AG09319 (cell line): ENCODE measurements at regions not wholly inside any gene's neighbourhood (a gene's known extent, or its start where the extent isn't known, plus 50 kb on each side); places are given as distances from the start of the nearest gene placed in this dataset.
"Not testable (repeated sequence)": the region's sequence is repeated elsewhere in the genome, so short reads cannot be mapped to it uniquely, and the experiment has no call there.

Experiments
- DNase-seq: peaks from one replicate; pipeline ENCODE4 v3.0.0-alpha.2; 2010; ENCODE audit warnings: low read depth; ENCODE audit errors: extremely low read depth
- TF ChIP-seq, protein P1 (sequence below): IDR thresholded peaks from 2 replicates; pipeline ENCODE4 v1.5.1; 2011; ENCODE audit warnings: low read depth, mild to moderate bottlenecking, inconsistent platforms, low read length, moderate library complexity

DNA sequence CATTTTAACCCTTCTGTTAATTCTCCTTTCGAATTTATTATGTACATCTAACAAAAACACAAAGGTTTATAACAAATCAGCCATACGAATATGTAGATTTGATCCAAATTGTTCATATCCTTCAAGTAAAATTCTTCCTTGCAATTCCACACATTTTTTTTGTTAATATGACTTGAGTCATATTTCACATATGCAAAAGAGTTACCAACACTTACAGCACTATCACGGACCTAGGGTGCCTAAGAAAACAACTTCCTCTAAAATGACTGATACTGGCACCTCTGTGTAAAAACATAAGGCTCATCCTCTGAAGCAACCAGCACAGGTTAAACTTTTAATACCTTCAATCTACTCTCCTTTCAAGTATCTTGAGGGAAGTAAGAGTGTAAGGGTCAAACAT lies 451.8 kb downstream of the SEMA3D start:
- TF ChIP-seq, protein P1, sequence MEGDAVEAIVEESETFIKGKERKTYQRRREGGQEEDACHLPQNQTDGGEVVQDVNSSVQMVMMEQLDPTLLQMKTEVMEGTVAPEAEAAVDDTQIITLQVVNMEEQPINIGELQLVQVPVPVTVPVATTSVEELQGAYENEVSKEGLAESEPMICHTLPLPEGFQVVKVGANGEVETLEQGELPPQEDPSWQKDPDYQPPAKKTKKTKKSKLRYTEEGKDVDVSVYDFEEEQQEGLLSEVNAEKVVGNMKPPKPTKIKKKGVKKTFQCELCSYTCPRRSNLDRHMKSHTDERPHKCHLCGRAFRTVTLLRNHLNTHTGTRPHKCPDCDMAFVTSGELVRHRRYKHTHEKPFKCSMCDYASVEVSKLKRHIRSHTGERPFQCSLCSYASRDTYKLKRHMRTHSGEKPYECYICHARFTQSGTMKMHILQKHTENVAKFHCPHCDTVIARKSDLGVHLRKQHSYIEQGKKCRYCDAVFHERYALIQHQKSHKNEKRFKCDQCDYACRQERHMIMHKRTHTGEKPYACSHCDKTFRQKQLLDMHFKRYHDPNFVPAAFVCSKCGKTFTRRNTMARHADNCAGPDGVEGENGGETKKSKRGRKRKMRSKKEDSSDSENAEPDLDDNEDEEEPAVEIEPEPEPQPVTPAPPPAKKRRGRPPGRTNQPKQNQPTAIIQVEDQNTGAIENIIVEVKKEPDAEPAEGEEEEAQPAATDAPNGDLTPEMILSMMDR, result no peak
- DNase-seq, result no peak

DNA sequence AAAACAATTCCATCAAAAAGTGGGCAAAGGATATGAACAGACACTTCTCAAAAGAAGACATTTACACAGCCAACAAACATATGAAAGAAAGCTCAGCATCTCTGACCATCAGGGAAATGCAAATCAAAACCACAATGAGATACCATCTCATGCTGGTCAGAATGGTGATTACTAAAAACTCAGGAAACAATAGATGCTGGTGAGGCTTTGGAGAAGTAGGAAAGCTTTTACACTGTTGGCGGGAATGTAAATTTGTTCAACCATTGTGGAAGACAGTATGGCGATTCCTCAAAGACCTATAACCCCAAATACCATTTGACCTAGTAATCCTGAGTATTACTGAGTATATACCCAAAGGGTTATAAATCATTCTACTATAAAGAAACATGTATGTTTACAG lies 452.9 kb downstream of the SEMA3D start:
- not testable (repeated sequence) for DNase-seq

DNA sequence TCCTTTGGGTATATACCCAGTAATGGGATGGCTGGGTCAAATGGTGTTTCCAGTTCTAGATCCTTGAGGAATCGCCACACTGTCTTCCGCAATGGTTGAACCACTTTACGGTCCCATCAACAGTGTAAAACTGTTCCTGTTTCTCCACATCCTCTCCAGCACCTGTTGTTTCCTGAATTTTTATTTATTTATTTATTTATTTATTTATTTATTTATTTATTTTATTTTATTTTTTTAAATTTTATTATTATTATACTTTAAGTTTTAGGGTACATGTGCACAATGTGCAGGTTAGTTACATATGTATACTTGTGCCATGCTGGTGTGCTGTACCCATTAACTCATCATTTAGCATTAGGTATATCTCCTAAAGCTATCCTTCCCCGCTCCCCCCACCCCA lies 456.0 kb downstream of the SEMA3D start:
- not testable (repeated sequence) for DNase-seq

DNA sequence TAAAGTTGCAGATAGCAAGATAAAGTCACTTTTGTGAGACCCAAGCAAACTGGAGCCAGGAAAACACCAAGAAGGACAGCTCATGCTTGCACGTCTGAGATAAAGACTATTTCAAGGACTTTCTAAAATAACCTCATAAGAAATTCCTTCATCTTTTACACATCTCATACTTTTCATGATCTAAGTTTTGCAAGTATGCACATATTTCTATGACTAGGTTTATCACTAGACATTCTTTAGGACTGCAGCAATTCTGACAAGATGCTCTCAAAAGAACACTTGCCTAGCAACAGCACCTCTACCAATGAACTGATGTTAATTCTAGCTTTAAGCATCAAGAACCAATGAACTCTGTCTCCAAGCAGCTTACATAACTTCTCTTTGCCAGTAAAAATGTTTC lies 457.6 kb downstream of the SEMA3D start:
- DNase-seq, result no peak
- TF ChIP-seq, protein P1, result no peak

DNA sequence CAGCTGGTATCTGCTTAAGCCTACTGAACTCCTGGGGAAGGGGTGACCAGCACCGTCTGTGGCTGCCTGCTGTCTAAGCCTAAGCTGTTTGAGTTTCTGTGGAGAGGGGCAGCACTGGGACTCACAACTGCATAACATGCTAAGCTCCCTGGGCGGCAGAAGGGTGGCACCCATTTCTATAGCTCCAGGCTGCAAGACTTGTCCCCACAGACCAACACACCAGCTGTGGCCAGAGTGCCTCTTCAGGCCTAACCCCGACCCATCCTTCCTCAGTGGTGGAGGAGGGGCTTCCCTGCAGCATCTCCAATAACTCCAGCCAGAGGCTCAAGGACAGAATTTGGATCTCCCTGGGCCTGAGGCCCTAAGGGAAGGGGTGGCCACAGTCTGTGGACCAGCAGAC lies 464.1 kb downstream of the SEMA3D start:
- TF ChIP-seq, protein P1, result no peak
- no peak for DNase-seq

DNA sequence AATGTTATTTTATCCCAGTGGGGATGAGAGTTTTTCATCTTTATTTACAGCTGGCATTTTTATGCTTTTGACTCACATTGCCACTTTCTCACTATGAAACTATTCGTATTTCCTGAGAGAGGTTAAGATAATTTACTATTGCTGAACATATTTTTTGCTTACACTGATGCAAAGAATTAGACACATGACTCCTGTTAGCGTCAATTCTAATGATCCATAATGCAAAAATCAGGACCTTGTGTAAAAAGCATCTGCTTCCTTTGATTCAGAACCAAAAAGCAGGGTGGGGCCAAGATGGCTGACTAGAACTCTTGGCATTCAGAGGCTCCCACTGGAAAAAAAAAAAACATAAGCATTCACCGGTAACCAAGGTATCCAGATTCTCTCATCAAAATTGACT lies 464.8 kb downstream of the SEMA3D start:
- TF ChIP-seq, protein P1, result no peak
- no peak for DNase-seq

DNA sequence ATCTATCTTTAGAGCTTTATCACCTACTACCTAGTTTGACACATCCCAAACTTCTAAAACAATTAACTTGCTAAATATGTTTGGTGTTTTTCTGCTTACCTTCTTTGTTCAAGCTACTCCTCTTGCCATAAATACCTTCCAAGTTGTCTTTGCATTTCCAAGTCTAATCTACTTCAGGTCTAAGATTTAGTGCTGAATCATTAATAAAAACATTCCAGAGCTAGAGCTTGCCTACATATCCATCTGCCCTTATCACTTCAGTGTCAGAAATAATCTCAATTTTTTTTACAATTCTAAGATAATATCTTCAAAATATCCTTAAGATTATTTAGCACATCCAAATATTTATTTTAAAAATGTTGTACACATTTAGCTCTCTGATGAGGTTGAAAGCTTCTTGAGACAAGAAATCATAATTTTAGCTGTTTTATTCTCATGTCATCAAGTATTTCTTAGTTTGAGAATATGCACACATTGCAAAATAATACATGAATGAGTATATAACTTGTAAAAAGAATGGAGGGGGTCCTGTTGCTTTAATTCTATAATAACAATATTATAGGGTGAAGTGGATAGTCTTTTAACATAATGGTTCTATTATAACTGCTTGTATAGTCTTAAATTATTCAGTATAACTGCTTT lies 466.3 kb downstream of the SEMA3D start:
- no peak for DNase-seq
- TF ChIP-seq, protein P1, result no peak

DNA sequence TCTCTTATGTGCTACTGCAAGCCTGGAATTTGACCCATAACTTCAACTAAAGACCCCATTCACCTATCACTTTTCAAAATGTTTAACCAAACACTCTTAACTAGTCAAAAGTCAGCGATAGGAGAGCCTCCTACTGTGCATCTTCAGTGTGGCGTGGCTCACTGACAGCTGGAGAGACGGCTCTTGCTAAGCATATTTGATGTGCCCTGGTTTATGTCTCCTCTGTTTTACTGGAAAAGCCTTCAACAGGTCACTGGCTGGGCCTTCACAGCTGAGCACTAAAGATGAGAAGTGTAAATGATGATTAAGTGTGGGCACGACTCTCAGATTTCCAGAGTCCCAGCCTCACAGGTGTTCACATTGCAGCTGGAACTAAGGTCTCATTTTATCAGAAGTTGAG lies 472.1 kb downstream of the SEMA3D start:
- TF ChIP-seq, protein P1, result no peak
- no peak for DNase-seq
